ENCODE measurements at regions not wholly inside any gene's neighbourhood (a gene's known extent, or its start where the extent isn't known, plus 50 kb on each side); places are given as distances from the start of the nearest gene placed in this dataset.

DNA sequence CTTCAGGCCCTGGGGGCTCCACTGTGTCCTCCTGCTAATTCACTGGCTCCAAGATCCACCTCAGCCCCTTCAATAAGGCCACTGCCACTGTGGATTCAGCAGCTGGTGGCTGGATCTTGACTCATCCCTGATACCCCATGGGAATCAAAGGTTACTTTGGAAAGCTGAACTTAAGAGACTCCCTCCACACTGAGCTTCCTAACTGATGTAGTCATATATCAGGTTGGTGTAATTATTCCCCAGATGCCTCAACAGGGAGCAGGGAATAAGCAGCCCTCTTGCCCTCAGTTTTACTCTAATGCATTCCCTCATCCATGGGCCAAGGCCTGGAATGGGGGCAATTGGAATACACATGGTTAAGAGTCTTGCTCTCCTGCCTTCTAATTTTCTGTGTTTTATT lies 164.6 kb downstream of the FASLG start:
- H3K4me1 ChIP-seq (ENCODE audit: insufficient read depth, low read length, severe bottlenecking): peaks cover 39% of the 10 kb centered on the region
- H4K20me1 ChIP-seq (ENCODE audit: insufficient read depth, low read length): no peaks in the 10 kb centered on the region

DNA sequence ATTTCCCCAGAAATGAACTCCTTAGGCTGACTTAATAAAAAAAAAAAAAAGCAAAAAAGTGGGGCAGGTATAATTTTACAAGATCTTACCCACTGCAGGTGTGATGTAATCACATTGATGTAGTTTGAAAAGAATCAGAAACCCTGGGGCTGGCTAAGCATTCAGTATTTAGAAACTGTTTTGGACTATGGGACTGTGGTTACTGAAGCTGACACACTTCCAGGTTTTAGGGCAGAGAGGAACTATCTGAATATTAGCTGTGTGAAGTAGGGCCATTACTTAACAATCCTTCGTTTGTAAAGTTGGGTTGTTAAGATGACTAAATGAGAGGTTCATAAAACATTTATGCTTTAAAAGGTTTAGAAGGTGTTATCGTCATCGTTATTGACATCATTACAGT lies 165.3 kb downstream of the FASLG start:
- Histone ChIP-seq H3K4me1 (ENCODE audit: insufficient read depth, low read length, severe bottlenecking) (peaks cover 32% of the 10 kb centered on the region), H3K79me2 (ENCODE audit: insufficient read depth, low read length) (no peaks in the 10 kb centered on the region), H3K9ac (ENCODE audit: low read length) (no peak overlapping the region), H4K20me1 (ENCODE audit: insufficient read depth, low read length) (no peaks in the 10 kb centered on the region), H3K36me3 (ENCODE audit: insufficient read depth, low read length) (no peaks in the 10 kb centered on the region), H2AFZ (ENCODE audit: low read length) (no peak overlapping the region), H3K4me3 (ENCODE audit: low read depth, low read length, poor library complexity, severe bottlenecking) (no peak overlapping the region), H3K9me3 (ENCODE audit: low read length) (no peaks in the 10 kb centered on the region), H3K27me3 (ENCODE audit: insufficient read depth, low read length) (no peaks in the 10 kb centered on the region), H3K9me2 (ENCODE audit: low read depth, low read length) (no peaks in the 10 kb centered on the region), H3F3A (ENCODE audit: insufficient read depth, low read length) (0 out of 2 replicates have a peak, but pooled peaks cover 4% of the 10 kb centered on the region), H3K27ac (ENCODE audit: low read depth, low read length, poor library complexity, severe bottlenecking) (no peak overlapping the region), H3K4me2 (ENCODE audit: low read length) (no peak overlapping the region)
- TF ChIP-seq, protein P1, sequence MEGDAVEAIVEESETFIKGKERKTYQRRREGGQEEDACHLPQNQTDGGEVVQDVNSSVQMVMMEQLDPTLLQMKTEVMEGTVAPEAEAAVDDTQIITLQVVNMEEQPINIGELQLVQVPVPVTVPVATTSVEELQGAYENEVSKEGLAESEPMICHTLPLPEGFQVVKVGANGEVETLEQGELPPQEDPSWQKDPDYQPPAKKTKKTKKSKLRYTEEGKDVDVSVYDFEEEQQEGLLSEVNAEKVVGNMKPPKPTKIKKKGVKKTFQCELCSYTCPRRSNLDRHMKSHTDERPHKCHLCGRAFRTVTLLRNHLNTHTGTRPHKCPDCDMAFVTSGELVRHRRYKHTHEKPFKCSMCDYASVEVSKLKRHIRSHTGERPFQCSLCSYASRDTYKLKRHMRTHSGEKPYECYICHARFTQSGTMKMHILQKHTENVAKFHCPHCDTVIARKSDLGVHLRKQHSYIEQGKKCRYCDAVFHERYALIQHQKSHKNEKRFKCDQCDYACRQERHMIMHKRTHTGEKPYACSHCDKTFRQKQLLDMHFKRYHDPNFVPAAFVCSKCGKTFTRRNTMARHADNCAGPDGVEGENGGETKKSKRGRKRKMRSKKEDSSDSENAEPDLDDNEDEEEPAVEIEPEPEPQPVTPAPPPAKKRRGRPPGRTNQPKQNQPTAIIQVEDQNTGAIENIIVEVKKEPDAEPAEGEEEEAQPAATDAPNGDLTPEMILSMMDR (IDR thresholded peaks at IDR 0.05; ENCODE audit: low read length): no peak
- no peak for TF ChIP-seq EZH2 (IDR thresholded peaks at IDR 0.05; ENCODE audit: borderline replicate concordance, low read length)

More for the DNA sequence above, 164.6 kb downstream of the FASLG start:
- no peaks in the 10 kb centered on the region for H3K79me2 ChIP-seq (ENCODE audit: insufficient read depth, low read length)
- H3K27ac ChIP-seq (ENCODE audit: low read depth, low read length, poor library complexity, severe bottlenecking): no peak overlapping the region
- H3K4me2 ChIP-seq (ENCODE audit: low read length): no peak overlapping the region
- no peak overlapping the region for H3K9ac ChIP-seq (ENCODE audit: low read length)
- H3K27me3 ChIP-seq (ENCODE audit: insufficient read depth, low read length): no peaks in the 10 kb centered on the region
- H3K4me3 ChIP-seq (ENCODE audit: low read depth, low read length, poor library complexity, severe bottlenecking): no peak overlapping the region
- H3K36me3 ChIP-seq (ENCODE audit: insufficient read depth, low read length): no peaks in the 10 kb centered on the region
- 0 out of 2 replicates have a peak, but pooled peaks cover 5% of the 10 kb centered on the region for H3F3A ChIP-seq (ENCODE audit: insufficient read depth, low read length)
- no peaks in the 10 kb centered on the region for H3K9me3 ChIP-seq (ENCODE audit: low read length)
- no peaks in the 10 kb centered on the region for H3K9me2 ChIP-seq (ENCODE audit: low read depth, low read length)
- no peak overlapping the region for H2AFZ ChIP-seq (ENCODE audit: low read length)
- TF ChIP-seq EZH2 (IDR thresholded peaks at IDR 0.05; ENCODE audit: borderline replicate concordance, low read length): no peak
- TF ChIP-seq, protein P1 (IDR thresholded peaks at IDR 0.05; ENCODE audit: low read length): no peak

DNA sequence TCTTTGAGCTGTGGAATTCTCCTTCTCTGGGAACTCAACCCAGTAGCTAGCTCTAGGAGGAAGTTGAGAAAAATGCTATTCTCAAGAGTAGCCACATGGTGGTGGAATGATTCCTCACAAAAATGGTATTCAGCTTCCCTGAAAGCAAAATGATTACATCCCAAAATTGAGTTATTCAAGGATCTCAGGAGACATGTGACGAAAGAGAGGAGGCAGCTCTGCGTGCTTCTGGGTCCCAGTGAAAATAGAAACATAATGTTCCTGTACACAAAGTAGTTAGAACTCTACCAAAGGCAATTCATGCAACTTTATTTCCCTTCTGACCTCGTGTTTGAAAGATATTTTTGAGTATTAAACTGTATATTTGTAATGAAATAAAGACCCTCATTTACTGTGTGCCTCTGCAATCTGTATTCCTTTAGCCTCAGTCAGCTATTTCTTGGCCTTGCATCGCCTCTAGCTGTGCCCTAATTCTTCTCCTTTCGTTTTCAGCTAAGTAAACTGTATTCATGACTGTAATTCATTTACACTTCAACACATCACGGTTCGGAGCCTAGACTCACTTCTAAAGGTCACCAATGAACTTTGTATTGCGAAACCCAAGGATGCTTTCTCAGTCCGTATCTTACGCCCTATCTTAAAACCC lies 167.3 kb downstream of the FASLG start:
- H3K27me3 ChIP-seq (ENCODE audit: insufficient read depth, low read length): no peaks in the 10 kb centered on the region
- H3K9me2 ChIP-seq (ENCODE audit: low read depth, low read length): no peaks in the 10 kb centered on the region
- no peaks in the 10 kb centered on the region for H3F3A ChIP-seq (ENCODE audit: insufficient read depth, low read length)
- no peaks in the 10 kb centered on the region for H3K79me2 ChIP-seq (ENCODE audit: insufficient read depth, low read length)
- H3K9ac ChIP-seq (ENCODE audit: low read length): no peak overlapping the region
- H3K36me3 ChIP-seq (ENCODE audit: insufficient read depth, low read length): no peaks in the 10 kb centered on the region
- no peak overlapping the region for H2AFZ ChIP-seq (ENCODE audit: low read length)
- no peak overlapping the region for H3K27ac ChIP-seq (ENCODE audit: low read depth, low read length, poor library complexity, severe bottlenecking)
- no peak overlapping the region for H3K4me2 ChIP-seq (ENCODE audit: low read length)
- no peak overlapping the region for H3K4me3 ChIP-seq (ENCODE audit: low read depth, low read length, poor library complexity, severe bottlenecking)
- H3K4me1 ChIP-seq (ENCODE audit: insufficient read depth, low read length, severe bottlenecking): peaks cover 12% of the 10 kb centered on the region
- H3K9me3 ChIP-seq (ENCODE audit: low read length): no peaks in the 10 kb centered on the region
- H4K20me1 ChIP-seq (ENCODE audit: insufficient read depth, low read length): no peaks in the 10 kb centered on the region
- TF ChIP-seq, protein P1 (IDR thresholded peaks at IDR 0.05; ENCODE audit: low read length): peak; percentile 71
- TF ChIP-seq EZH2 (IDR thresholded peaks at IDR 0.05; ENCODE audit: borderline replicate concordance, low read length): no peak
